Left lobe of liver (tissue), 2 donors: ENCODE measurements at regions not wholly inside any gene's neighbourhood (a gene's known extent, or its start where the extent isn't known, plus 50 kb on each side); places are given as distances from the start of the nearest gene placed in this dataset.
"Not testable (repeated sequence)": the region's sequence is repeated elsewhere in the genome, so short reads cannot be mapped to it uniquely, and the experiment has no call there.

Experiments used
- ATAC-seq: fragments of 200-7000 bp; cut with Tn5 transposase; one replicate; pipeline ENCODE4 v1.9.1; 2020; ENCODE audit warnings: mild to moderate bottlenecking, moderate library complexity
- DNase-seq: peaks from one replicate; pipeline ENCODE4 v3.0.0-alpha.2; 2020; ENCODE audit warnings: low spot score
- donor health status: DM: no; HTN: no; CAD: no; lungs with moderate emphysema.
- donor health status: DM: no; HTN: yes; CAD: no.

DNA sequence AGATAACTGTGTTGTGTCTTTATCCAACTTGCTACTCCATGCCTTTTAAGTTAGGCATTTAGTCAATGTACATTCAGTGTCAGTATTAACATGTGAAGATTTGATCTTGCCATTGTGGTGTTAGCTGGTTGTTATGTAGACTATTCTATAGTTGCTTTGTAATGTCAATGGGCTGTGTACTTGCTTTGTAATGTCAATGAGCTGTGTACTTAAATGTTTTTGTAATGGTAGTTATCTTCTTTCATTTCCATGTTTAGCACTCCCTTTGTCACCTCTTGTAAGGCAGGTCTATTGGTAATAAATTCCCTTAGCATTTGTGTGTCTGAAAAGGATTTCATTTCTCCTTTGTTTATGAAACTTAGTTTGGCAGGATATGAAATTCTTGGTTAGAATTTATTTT is 53.4 kb downstream of the MC4R start:
- ATAC-seq (no peak), DNase-seq (no peak)

DNA sequence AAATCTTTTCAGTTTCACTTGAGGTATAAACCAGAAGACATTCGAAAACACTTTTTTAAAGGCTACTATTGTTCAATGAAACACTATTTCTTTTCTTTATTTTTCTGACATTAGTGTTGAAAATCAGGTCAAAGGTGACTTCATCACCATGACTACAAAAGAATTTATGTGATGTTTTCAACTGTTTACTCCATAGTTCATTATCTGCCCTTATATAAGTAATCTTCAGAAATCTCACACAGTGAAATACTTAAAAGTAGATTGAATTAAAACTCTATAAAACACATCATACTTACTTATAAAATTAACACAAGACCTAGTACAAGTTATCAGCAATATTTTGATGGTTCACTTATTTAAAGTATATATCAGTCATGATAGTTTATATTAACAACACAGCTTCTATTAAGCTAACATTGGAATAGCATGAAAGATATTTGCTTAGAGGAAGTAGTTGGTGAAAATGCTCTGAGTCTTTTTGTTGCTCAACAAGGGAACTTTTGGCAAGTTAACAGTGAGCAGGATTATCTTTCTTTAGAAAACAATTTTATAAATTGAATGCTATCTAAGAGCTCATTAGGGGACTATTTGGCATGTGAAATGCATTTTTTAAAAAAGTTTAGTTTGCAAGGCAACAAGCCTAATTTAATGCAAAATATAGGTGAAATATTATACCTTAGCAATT is 60.8 kb downstream of the MC4R start:
- DNase-seq (no peak), ATAC-seq (no peak)

DNA sequence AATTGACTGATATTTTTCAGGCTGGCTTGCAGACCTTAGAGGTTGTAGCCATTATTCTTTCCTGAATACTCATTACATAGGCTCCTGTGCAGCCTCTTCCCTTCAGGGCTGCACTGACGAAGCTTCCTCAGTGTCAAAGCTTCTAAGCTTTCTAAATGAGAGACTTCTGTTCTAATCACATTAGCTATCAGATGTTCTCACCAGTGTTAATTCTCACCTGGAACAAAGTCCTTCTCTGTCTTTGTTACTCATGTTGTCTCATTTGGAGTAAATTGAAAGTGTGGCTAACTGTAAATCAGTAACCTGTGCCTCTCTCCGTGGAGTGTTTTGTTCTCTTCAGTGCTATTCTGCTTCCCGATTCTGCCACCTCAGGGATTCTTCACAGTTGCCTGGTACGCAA is 76.9 kb downstream of the MC4R start:
- DNase-seq, result no peak

DNA sequence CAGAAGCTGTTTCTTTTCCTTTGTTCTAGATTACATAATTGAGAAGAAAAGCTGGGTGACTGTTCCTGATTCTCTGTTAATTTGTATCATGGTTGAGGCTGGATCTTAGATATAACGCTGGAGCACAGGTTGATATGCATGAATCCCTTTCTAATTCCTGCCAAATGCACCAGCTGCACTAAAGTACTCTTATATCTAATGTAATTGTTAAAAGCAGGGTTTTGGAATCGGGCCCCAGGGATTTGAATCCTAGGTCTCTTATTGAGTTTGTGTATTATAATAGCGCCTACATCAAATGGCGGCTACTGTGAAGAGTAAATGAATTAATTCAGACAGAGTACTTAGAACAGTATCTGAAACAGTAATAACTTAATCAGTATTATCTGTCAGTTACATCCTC is 80.4 kb downstream of the MC4R start:
- no peak for ATAC-seq

More for the DNA sequence above, 76.9 kb downstream of the MC4R start:
- no peak for ATAC-seq

DNA sequence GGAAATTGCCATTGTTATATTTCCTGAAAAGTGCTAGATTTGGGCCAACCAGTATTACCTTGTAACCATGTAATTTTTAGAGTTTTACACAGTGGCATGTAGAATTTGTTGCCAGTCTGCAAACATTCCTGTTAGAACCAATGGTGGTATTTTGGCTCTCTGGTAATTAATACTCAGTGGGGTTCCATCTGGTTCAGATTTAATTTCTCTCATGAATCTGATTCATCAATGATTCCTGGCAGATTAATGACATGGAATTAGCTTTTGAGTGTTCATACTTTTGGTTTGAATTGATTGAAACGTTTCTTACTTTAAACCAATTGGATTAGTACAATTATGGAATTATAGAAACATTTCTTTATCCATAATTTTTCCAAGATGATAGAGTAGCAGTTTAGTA is 93.2 kb downstream of the MC4R start:
- ATAC-seq (no peak), DNase-seq (no peak)

More for the DNA sequence above, 80.4 kb downstream of the MC4R start:
- no peak for DNase-seq

DNA sequence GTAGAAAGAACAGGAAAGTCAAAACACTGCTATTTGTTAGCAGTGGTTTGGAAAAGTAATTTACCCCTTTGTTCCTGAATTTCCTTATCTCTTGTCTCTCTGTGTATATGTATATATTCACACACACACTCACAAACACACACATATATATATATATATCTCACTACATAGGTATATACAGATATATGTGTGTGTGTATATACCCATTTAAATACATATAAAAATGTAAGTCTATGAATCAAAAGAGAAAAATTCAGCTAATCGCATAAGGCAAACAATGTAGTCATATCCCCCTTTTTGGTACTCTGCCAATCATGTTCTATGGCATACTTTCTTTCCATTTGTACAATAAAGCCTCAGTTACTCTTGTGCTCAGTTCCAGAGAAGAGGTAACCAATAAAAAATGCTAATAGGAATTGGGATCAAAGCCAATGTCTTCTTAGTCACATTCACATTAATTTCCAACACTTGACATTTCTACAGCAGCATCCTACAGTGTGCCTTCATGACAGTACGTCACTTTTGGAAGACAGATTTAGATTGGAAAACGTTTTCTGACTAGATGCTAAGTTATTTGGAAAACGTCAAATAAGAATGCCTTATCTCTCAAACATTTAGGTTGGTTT is 94.6 kb downstream of the MC4R start:
- no peak for DNase-seq
- no peak for ATAC-seq

DNA sequence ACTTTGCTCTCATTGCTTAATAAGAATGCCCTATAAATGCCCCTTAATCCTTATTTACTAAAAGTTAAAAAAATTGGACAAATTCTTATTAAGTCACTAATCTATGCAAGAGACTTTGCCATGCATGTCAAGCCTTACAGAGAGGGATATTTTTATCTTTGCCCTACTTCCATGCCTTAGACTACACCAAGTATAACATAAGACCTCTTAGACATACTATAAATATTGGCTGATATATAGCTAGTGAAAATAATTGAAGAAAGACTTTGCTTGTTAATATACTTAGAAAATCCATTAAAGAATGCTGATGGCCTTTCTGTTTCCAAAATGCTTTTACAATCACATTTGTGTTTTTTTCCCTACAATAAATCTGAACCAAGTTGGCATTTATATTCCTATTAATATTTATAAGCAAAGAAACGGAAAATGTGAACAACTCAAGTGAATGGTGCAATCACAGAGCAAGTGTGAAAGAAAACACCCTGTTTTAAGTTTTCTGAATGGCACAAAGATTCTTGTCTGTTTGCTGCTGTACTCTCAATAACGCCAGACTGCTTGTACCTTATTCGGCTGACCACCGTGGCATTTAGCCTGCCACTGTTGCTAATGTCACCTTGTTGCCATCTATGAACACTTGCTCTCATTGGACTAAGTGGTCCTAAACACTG is 105.0 kb downstream of the MC4R start:
- ATAC-seq (no peak), DNase-seq (no peak)

DNA sequence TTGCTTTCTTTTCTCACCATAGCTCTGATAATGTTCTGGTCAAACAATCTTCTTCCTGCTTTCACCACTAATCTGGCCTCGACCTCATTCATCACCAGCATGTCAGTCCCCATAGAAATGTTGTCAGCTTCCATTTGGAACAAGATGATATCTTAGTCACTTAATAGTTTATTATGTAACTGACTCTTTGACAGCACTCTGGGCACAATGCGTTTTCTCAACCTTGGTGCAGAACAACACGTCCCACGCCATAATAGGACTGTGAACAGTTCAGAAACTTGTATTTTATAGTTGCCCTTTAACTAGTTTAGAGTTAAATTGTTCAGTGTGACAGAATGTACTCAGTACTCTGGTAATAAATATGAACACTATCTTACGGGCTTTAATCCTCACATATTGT is 106.0 kb downstream of the MC4R start:
- no peak for ATAC-seq
- DNase-seq, result no peak

DNA sequence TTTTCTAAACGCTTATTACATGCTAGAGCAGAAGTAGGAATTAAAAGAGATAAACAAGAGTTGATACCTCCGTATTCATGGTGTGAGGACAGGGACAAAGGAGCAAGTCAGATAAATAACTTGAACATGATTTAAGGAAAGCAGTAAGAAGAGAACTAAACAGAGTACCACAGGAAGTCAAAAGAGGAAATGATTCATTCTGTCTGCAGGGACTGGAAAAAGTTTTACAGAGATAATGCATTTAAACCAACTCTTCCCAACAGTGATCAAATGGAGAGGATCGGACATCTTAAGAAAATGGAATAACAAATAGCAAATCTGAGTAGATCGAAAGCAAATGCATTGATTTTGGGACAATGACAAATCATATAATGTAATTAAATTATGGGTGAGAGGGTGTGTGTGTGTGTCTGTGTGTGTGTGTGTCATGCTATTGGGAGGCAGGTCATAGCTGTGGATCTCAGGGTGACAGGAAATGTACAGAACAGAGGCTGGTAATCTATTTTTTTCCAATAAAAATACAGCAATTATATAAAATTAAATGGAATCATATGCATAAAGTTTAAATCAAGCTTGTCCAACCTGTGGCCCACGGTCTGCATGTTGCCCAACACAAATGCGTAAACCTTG is 113.4 kb downstream of the MC4R start:
- DNase-seq, result no peak
- no peak for ATAC-seq

DNA sequence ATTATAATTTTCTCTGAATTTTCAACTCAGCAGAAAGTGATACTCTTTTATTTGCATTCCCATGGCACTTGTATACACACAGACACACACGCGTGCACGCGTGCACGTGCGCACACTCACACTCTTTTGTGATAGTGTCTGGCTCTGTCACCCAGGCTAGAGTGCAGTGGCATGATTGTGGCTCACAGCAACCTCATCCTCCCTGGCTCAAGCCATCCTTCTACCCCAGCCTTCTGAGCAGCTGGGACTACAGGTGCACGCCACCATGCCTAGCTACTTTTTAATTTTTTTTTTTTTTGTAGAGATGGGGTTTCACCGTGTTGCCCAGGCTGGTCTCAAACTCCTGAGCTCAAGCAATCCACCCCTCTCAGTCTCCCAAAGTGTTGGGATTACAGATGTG is 123.2 kb downstream of the MC4R start:
- DNase-seq, result no peak

DNA sequence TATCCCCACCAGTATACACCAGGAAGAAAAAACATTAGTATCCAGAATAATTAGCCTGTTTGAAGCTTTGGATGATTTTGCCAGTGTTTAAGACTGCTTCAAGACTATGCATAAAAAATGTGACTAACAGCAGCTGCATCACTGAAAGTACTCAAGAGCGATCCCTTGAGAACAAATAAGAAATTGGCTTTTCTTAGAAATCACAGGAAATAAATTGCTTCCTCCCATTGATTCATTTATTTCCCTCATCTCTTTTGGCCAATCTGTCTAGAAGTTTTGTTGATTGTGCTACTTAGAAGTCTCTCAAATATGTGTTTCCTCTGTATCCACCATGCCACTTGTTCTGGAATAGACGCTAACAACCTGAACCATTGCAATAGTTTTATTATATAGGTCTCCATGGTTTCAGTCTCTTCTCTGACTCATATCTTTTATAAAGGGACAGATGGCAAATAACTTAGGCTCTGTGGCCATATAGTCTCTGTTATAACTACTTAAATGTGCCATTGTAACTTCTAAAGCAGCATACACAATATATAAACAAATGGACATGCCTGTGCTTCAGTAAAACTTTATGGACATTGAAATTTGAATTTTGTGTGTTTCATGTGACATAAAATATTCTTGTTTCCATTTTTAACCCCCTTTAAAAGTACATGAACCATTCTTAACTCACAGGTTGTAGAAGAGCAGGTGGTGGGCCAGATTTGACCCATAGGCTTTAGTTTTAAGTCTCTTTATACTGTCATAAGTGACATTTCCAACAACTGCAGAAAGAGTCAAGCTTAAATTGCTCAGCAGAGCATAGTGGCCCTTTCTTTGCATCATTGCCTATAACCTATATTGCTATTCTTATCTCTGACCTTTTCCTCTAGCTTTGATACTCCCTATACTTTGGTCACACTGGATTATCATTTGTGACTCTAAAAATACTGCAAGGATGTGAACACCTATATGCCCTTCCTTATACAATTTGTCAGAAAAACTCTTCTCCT is 123.9 kb downstream of the MC4R start:
- DNase-seq, result no peak
- ATAC-seq, result no peak

More for the DNA sequence above, 123.2 kb downstream of the MC4R start:
- no peak for ATAC-seq

DNA sequence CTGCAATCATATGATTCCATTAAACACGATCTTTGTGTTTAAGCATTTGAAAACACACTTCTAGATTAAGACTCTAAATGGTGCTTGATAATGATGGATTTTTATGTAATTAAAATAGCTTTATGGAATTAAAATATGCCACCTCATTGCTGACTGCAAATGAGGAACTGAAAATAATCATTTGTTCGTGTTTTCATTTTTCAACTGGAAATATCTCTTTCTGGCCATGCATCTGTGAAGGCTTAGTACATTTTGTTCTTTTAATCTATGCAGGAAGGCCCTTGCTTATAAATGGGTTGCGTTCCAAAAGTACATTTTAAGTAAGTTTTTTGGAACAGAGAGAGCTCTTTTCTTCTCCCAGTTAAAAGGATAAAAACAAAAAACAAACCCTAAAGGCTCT is 125.5 kb downstream of the MC4R start:
- no peak for ATAC-seq
- DNase-seq, result no peak

DNA sequence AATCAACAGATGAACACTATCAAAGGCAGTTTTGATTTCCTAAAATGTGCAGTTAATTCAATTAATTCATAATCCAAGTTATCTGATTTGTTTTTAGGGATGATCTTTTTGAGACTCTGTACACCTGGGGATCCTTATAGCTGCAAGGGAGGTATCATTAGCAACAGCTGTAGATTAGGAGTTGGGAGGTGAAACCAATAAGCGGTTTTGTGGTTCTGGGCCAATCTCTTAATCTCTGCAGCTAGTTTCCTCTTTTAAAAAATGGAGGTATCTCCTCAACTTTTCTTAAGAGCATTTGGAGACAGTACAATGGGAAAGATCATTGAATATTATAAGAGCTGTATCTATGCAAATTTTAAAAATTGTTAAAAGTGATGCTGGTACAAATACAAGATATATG is 126.0 kb downstream of the MC4R start:
- ATAC-seq (no peak), DNase-seq (no peak)

DNA sequence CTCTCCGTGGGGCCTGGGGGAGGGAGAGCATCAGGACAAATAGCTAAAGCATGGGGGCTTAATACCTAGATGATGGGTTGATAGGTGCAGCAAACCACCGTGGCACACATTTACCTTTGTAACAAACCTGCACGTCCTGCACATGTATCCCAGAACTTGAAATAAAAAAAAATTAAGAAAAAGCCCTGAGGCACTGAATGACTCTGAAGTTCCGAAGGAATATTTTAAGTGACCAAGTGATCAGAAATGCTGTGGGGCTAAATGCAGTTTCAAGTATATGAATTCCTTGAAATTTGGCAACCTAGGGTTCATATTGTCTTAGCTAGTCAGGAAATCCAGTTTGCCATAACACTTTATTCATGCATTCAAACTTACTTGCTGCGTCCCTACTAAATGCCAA is 127.5 kb downstream of the MC4R start:
- ATAC-seq (no peak), DNase-seq (no peak)

DNA sequence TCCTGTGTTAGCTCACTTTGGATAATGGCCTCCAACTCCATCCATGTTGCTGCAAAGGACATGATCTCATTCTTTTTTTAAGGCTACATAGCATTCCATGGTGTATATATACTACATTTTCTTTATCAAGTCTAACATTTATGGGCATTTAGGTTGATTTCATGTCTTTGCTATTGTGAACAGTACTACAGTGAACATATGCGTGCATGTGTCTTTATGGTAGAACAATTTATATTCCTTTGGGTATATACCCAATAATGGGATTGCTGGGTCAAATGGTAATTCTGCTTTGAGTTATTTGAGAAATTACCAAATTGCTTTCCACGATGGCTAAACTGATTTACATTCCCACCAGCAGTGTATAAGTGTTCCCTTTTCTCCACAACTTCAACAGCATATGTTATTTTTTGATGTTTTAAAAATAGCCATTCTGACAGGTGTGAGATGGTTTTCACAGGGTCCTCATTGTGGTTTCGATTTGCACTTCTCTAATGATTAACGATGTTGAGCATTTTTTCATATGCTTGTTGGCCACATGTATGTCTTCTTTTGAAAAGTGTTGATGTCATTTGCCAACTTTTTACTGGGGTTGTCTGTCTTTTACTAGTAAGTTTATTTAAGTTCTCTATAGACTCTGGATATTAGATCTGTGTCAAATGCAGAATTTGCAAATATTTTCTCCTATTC is 133.4 kb downstream of the MC4R start:
- not testable (repeated sequence) for ATAC-seq, DNase-seq

DNA sequence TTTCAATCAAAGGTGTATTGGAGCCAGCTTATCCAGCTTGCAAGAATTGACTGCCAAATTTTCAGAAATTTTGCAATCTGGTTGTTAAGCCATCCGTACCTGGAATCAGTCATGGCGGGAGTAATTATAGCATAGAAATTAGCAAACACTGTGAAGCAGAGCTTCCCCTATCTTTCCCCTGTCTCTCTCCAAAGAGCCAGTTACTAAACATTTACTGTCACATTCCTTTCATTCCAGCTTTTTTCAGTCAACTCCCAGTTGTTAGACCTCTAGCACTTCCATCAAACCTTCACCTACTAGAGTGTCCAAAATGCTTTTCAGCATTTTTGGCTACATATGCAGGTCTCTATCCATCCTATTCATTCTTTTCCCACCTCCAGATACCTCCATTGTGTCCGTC is 137.4 kb downstream of the MC4R start:
- no peak for ATAC-seq
- DNase-seq, result no peak

DNA sequence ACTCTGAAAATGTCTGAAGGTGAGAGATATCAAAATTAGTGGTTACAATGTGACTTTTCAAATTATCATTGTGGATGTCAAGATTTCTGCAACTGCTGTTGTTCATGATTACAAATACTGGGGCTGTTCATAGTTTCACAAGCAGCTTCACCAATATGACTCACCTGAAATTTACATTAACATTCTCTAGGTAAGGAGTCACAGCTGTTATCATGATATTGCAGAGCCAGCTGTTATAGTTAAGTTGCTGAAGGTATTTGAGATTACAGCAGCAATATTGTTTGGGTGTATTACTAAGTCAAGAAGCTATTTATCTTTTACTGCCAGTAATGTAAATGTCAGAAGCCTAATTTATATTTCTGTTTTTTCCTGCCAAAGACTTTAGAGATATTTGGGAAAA is 140.0 kb downstream of the MC4R start:
- ATAC-seq, result no peak
- DNase-seq, result no peak

DNA sequence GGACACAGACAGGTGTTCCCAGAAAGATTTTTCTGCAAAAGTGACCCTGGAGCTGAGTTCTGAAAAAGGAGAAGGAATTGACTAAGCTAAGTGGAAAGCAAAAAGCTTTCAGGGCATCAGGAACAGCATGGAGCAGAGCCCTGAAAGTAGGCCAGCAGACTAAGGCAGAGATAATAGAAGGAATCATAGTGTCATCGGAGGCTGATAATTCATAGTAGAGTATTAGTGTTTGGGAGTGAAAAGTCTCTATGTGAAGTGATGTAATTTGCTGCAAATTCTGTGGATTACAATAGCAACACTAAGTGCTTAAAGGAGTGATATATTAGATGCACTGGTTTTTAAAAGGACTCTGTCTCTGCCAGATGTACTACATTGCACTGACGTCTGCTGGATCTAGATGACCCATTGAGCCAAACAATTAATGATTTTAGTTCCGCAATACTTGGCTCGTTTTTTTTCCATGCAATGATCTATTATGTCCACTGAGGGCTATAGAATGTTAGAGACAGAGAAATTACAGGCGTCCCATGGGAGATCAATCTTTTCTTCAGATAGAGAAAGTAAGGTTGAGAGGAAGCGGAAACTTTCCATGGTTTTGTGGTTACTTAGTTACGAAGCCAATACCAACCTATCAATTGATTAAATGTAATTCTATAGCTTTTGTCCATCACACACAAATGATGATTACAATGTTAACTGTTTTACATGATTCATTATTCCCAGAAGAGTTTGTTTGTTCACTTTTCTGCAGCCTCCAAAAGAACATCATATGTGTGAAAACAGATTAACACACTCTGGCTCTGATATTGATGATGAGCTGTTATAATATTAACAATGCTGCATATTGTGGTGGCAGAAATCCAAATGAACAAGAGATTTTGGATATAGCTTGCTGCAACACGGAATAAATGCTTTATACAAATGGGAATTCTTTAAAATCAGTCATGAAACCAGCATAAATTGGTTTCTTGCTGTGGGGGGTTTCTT is 143.7 kb downstream of the MC4R start:
- no peak for DNase-seq
- ATAC-seq, result no peak

DNA sequence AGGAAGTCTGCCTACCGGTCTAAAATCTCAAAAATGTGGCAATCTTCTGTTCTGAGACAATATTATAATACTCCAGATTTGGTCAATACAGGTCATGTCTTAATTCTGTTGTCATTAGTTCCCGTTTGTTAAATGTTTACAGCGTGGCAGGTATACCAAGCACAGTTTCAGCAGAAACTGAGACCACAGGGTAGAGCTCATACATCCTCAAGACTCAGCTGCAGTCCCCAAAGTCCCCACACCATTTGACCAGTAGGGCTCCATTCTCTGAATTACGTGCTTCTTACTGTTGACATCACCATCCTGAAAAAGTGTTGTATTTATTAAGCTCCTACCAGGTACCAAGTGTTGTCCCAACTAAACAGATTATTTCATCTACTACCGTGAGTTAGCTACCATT is 157.1 kb downstream of the MC4R start:
- ATAC-seq (no peak), DNase-seq (no peak)
